GM23338 (cell line): ENCODE measurements at regions not wholly inside any gene's neighbourhood (a gene's known extent, or its start where the extent isn't known, plus 50 kb on each side); places are given as distances from the start of the nearest gene placed in this dataset.

Source experiments
- ATAC-seq: fragments of 200-7000 bp; cut with Tn5 transposase; 3 replicates; pipeline ENCODE4 v1.9.1; 2020
- DNase-seq: peaks from one replicate; pipeline ENCODE4 v3.0.0-alpha.2; 2015; ENCODE audit warnings: low spot score
- H2AFZ ChIP-seq: fragments of 200-600 bp; sonication (generic); 2 replicates; pipeline ENCODE4 v1.8.0; 2016; ENCODE audit warnings: antibody characterized with exemption, mild to moderate bottlenecking, moderate library complexity
- H3F3A ChIP-seq: fragments of 200-600 bp; sonication (generic); replicated peaks from 2 replicates; pipeline ENCODE4 v1.8.0; 2017; ENCODE audit warnings: antibody characterized with exemption, mixed run types, low read depth
- H3K27ac ChIP-seq: fragments of 200-600 bp; sonication (generic); 2 replicates; pipeline ENCODE4 v1.6.1; 2016; ENCODE audit warnings: low read depth
- H3K27me3 ChIP-seq: fragments of 200-600 bp; sonication (generic); 2 replicates; pipeline ENCODE4 v1.8.0; 2016; ENCODE audit warnings: mild to moderate bottlenecking, mixed run types, moderate library complexity; ENCODE audit not compliant: insufficient read depth
- H3K36me3 ChIP-seq: fragments of 200-600 bp; sonication (generic); 2 replicates; pipeline ENCODE4 v1.8.0; 2016; ENCODE audit warnings: mild to moderate bottlenecking; ENCODE audit not compliant: insufficient read depth
- H3K4me1 ChIP-seq: fragments of 200-600 bp; sonication (generic); 2 replicates; pipeline ENCODE4 v1.8.0; 2016; ENCODE audit warnings: mild to moderate bottlenecking, moderate library complexity; ENCODE audit not compliant: insufficient read depth
- H3K4me2 ChIP-seq: fragments of 200-600 bp; sonication (generic); 2 replicates; pipeline ENCODE4 v1.7.1; 2017; ENCODE audit warnings: mixed run types
- H3K4me3 ChIP-seq: fragments of 200-600 bp; sonication (generic); 2 replicates; pipeline ENCODE4 v1.6.1; 2016; ENCODE audit warnings: mixed run types
- H3K79me2 ChIP-seq: fragments of 200-600 bp; sonication (generic); replicated peaks from 2 replicates; pipeline ENCODE4 v1.8.0; 2017; ENCODE audit warnings: mild to moderate bottlenecking; ENCODE audit not compliant: insufficient read depth
- H3K9me2 ChIP-seq: fragments of 200-600 bp; sonication (generic); 2 replicates; pipeline ENCODE4 v1.8.0; 2017; ENCODE audit not compliant: insufficient read depth
- H4K20me1 ChIP-seq: fragments of 200-600 bp; sonication (generic); replicated peaks from 2 replicates; pipeline ENCODE4 v1.8.0; 2017; ENCODE audit warnings: mild to moderate bottlenecking; ENCODE audit not compliant: insufficient read depth
- H3K27ac Mint-ChIP-seq: 2 replicates; pipeline ENCODE4 v1.8.0; 2020; ENCODE audit warnings: inconsistent platforms, mild to moderate bottlenecking, moderate library complexity, mixed read lengths
- H3K27me3 Mint-ChIP-seq: 3 replicates; pipeline ENCODE4 v1.8.0; 2022; ENCODE audit warnings: low read depth, mild to moderate bottlenecking, moderate library complexity, mixed read lengths, inconsistent platforms; ENCODE audit not compliant: insufficient read depth, poor library complexity
- H3K36me3 Mint-ChIP-seq: 3 replicates; pipeline ENCODE4 v1.8.0; 2021; ENCODE audit warnings: low read depth, mild to moderate bottlenecking, inconsistent platforms, moderate library complexity, mixed read lengths
- H3K4me1 Mint-ChIP-seq: 3 replicates; pipeline ENCODE4 v1.8.0; 2020; ENCODE audit warnings: mild to moderate bottlenecking, inconsistent platforms, mixed read lengths
- H3K4me3 Mint-ChIP-seq: 3 replicates; pipeline ENCODE4 v1.8.0; 2021; ENCODE audit warnings: moderate library complexity, mild to moderate bottlenecking, inconsistent platforms, mixed read lengths
- H3K9me3 Mint-ChIP-seq: 3 replicates; pipeline ENCODE4 v1.8.0; 2020; ENCODE audit warnings: moderate library complexity, mild to moderate bottlenecking, inconsistent platforms, mixed read lengths
- CREB1 ChIP-seq: fragments of 250-450 bp; sonication (Bioruptor Pico); IDR thresholded peaks from 2 replicates; pipeline ENCODE4 v1.5.0; 2020; ENCODE audit warnings: low read depth, mild to moderate bottlenecking, moderate library complexity
- CTCF ChIP-seq, 2 experiments: fragments of 200-600 bp in 1 of 2; sonication (generic) in 1 of 2; conservative IDR thresholded peaks; 2 replicates each; pipeline versions ENCODE4 v1.5.1 to v1.6.1; 2016 to 2017; ENCODE audit warnings: antibody characterized with exemption in 2 of 2, low read depth in 2 of 2, mild to moderate bottlenecking in 2 of 2, moderate library complexity in 1 of 2
- EZH2 ChIP-seq: fragments of 200-600 bp; sonication (generic); IDR thresholded peaks from one replicate; pipeline ENCODE4 v1.8.0; 2017; ENCODE audit warnings: antibody characterized with exemption, mild to moderate bottlenecking, low read depth; ENCODE audit not compliant: unreplicated experiment
- JUNB ChIP-seq: IDR thresholded peaks from one replicate; pipeline ENCODE4 v1.6.1; 2016; ENCODE audit warnings: antibody characterized with exemption; ENCODE audit not compliant: unreplicated experiment
- NANOG ChIP-seq: IDR thresholded peaks from 2 replicates; pipeline ENCODE4 v1.6.1; 2016; ENCODE audit warnings: antibody characterized with exemption, borderline replicate concordance
- POLR2AphosphoS5 ChIP-seq: IDR thresholded peaks from 2 replicates; pipeline ENCODE4 v1.6.1; 2016; ENCODE audit warnings: antibody characterized with exemption, low read depth
- REST ChIP-seq: IDR thresholded peaks from one replicate; pipeline ENCODE4 v1.6.1; 2018; ENCODE audit warnings: antibody characterized with exemption; ENCODE audit not compliant: unreplicated experiment
- STAT1 ChIP-seq: IDR thresholded peaks from one replicate; pipeline ENCODE4 v1.6.1; 2016; ENCODE audit warnings: antibody characterized with exemption; ENCODE audit not compliant: unreplicated experiment
- ZNF114 ChIP-seq: fragments of 250-450 bp; sonication (Bioruptor Pico); IDR thresholded peaks from 2 replicates; pipeline ENCODE4 v1.5.0; 2020; ENCODE audit warnings: mild to moderate bottlenecking, moderate library complexity
- ZNF462 ChIP-seq: fragments of 250-450 bp; sonication (Bioruptor Pico); IDR thresholded peaks from 2 replicates; pipeline ENCODE4 v1.5.0; 2020; ENCODE audit warnings: mild to moderate bottlenecking, moderate library complexity
- TF ChIP-seq, protein P1 (sequence below): IDR thresholded peaks from 2 replicates; pipeline ENCODE4 v1.6.1; 2016; ENCODE audit warnings: antibody characterized with exemption

DNA sequence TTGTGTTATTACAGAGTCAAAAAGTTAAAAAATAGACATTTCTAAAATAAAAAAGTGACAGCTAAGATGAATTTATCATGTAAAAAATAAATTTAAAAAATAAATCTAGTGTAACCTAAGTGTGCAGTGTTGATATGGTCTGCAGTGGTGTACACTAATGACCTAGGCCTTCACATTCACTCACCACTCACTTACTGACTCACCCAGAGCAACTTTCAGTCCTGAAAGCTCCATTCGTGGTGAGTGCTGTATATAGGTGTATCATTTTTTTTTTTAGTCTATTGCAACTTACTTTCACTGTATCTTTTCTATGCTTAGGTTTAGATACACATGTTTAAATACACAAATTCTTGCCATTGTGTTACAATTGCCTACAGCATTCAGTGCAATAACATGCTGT is 459.4 kb upstream of the ROBO1 start (continued):
- TF ChIP-seq CTCF (conservative IDR thresholded peaks at IDR 0.05; ENCODE audit: low read depth in 2 of 2) (no peak), CREB1 (CRISPR knock-in tag) (no peak), EZH2 (no peak), ZNF114 (CRISPR knock-in tag) (no peak), JUNB (no peak), NANOG (no peak), STAT1 (no peak), POLR2AphosphoS5 (no peak), REST (no peak)
- TF ChIP-seq, protein P1, sequence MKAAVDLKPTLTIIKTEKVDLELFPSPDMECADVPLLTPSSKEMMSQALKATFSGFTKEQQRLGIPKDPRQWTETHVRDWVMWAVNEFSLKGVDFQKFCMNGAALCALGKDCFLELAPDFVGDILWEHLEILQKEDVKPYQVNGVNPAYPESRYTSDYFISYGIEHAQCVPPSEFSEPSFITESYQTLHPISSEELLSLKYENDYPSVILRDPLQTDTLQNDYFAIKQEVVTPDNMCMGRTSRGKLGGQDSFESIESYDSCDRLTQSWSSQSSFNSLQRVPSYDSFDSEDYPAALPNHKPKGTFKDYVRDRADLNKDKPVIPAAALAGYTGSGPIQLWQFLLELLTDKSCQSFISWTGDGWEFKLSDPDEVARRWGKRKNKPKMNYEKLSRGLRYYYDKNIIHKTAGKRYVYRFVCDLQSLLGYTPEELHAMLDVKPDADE = no peak

- Histone ChIP-seq H3K4me2 (peak overlapping the region; percentile 10; the same call in 1 of the 2 replicates), H3K4me1 (peaks cover 16% of the 10 kb centered on the region), H3F3A (no peaks in the 10 kb centered on the region), H2AFZ (no peak overlapping the region), H3K9me2 (peaks cover 8% of the 10 kb centered on the region; the same call in 1 of the 2 replicates), H4K20me1 (no peaks in the 10 kb centered on the region), H3K27ac (no peak overlapping the region), H3K36me3 (no peaks in the 10 kb centered on the region), H3K4me3 (no peak overlapping the region), H3K27me3 (no peaks in the 10 kb centered on the region), H3K79me2 (no peaks in the 10 kb centered on the region)
- Mint-ChIP-seq H3K9me3 (no peaks in the 10 kb centered on the region), H3K36me3 (no peaks in the 10 kb centered on the region), H3K27ac (peak overlapping the region; percentile 87), H3K27me3 (peaks cover 2% of the 10 kb centered on the region), H3K4me3 (peak overlapping the region; percentile 41; the same call in 2 of the 3 replicates), H3K4me1 (peaks cover 22% of the 10 kb centered on the region)
- peak; percentile 68 for DNase-seq
- TF ChIP-seq ZNF462 = peak; percentile 91
- no peak for TF ChIP-seq STAT1
- ATAC-seq = peak; percentile 96
Measured at GRCh38 chr3:80215191-80215590, 447.4 kb upstream of the ROBO1 start.
